K562 (cell line): ENCODE measurements at regions not wholly inside any gene's neighbourhood (a gene's known extent, or its start where the extent isn't known, plus 50 kb on each side); places are given as distances from the start of the nearest gene placed in this dataset.

Experiments used
- ATAC-seq: fragments of 200-7000 bp; cut with Tn5 transposase; 3 replicates; pipeline ENCODE4 v1.9.1; 2020; ENCODE audit warnings: moderate library complexity
- BruUV-seq: library from RNA; stranded (reverse); fragments of 400-500 nt; replicated peaks from 2 replicates; lab custom pipeline; 2021; lab: Mats Ljungman, UMichigan
- CTCF ChIA-PET: fragments of 300-600 bp; formaldehyde crosslinking; extraction: SDS; loops from one replicate; lab custom pipeline; 2021; ENCODE audit warnings: low intra/inter-chr PET ratio; lab: Yijun Ruan, JAX
- POLR2A ChIA-PET: fragments of 300-600, 350-650 bp; sonication (Branson Sonifier 250); formaldehyde crosslinking; extraction: SDS; loops from one replicate; lab custom pipeline; 2021; ENCODE audit warnings: antibody characterized with exemption, inconsistent platforms; lab: Yijun Ruan, JAX
- DNase-seq, 4 experiments: peaks; one replicate each; pipeline versions ENCODE4 v3.0.0 to v3.0.0-alpha.2; 2011 to 2018; ENCODE audit warnings: low spot score in 3 of 4, mixed read lengths in 3 of 4; ENCODE audit errors: extremely low read depth in 1 of 4
- FAIRE-seq: peaks from 2 replicates; lab custom pipeline; 2011; peaks lifted over from hg19 to GRCh38; lab: Jason Lieb, UNC
- H2AFZ ChIP-seq: 2 replicates; pipeline ENCODE4 v1.6.0; 2011; ENCODE audit warnings: low read depth, low read length, control low read depth, inconsistent platforms
- H3K27ac ChIP-seq: fragments of 200-600 bp; 3 replicates; pipeline ENCODE4 v1.8.0; 2011; ENCODE audit warnings: low read depth, mild to moderate bottlenecking, control low read depth, inconsistent platforms, low read length, moderate library complexity, mixed read lengths; ENCODE audit errors: extremely low read depth
- H3K27me3 ChIP-seq, 2 experiments: fragments of 300-600 bp in 1 of 2; 2 replicates in 1 of 2; 3 replicates in 1 of 2; pipeline versions ENCODE4 v1.6.0 to v1.8.0; 2011; ENCODE audit warnings: inconsistent platforms in 2 of 2, low read length in 2 of 2, mild to moderate bottlenecking in 1 of 2, mixed read lengths in 1 of 2, moderate library complexity in 1 of 2; ENCODE audit not compliant: control insufficient read depth in 2 of 2, insufficient read depth in 2 of 2
- H3K36me3 ChIP-seq: fragments of 300-600 bp; 3 replicates; pipeline ENCODE4 v1.8.0; 2011; ENCODE audit warnings: mild to moderate bottlenecking, low read length, inconsistent platforms; ENCODE audit not compliant: control insufficient read depth, insufficient read depth
- H3K4me1 ChIP-seq, 2 experiments: fragments of 200-600 bp in 1 of 2; replicated peaks in 1 of 2; 2 replicates in 1 of 2; 3 replicates in 1 of 2; pipeline versions ENCODE4 v1.5.1 to v1.8.0; 2011; ENCODE audit warnings: inconsistent platforms in 2 of 2, low read length in 2 of 2, mild to moderate bottlenecking in 1 of 2, mixed read lengths in 1 of 2, moderate library complexity in 1 of 2; ENCODE audit not compliant: control insufficient read depth in 2 of 2, insufficient read depth in 2 of 2
- H3K4me2 ChIP-seq: 2 replicates; pipeline ENCODE4 v1.6.1; 2011; ENCODE audit warnings: low read length, control low read depth, inconsistent platforms, mixed read lengths; ENCODE audit not compliant: insufficient read depth
- H3K4me3 ChIP-seq: fragments of 200-600 bp; sonication (generic), shearing (Covaris generic); 2 replicates; pipeline ENCODE4 v1.5.1; 2016; ENCODE audit warnings: control low read depth, inconsistent platforms
- H3K79me2 ChIP-seq: fragments of 200-600 bp; 3 replicates; pipeline ENCODE4 v1.8.0; 2011; ENCODE audit warnings: low read length, inconsistent platforms; ENCODE audit not compliant: control insufficient read depth, insufficient read depth
- H3K9ac ChIP-seq, 2 experiments: 2 replicates each; pipeline versions ENCODE4 v1.6.0 to v1.6.1; 2011; ENCODE audit warnings: low read depth in 2 of 2, low read length in 2 of 2, control low read depth in 1 of 2, inconsistent platforms in 1 of 2, mild to moderate bottlenecking in 1 of 2, mixed read lengths in 1 of 2; ENCODE audit not compliant: insufficient read depth in 1 of 2
- H3K9me1 ChIP-seq: one replicate; pipeline ENCODE4 v1.6.0; 2011; ENCODE audit warnings: inconsistent platforms, mild to moderate bottlenecking, low read length, moderate library complexity; ENCODE audit not compliant: control insufficient read depth, insufficient read depth
- H3K9me3 ChIP-seq: replicated peaks from 2 replicates; pipeline ENCODE4 v1.5.1; 2011; ENCODE audit warnings: low read depth, low read length, inconsistent platforms; ENCODE audit not compliant: control insufficient read depth, insufficient read depth
- H4K20me1 ChIP-seq: replicated peaks from 2 replicates; pipeline ENCODE4 v1.6.1; 2011; ENCODE audit warnings: low read length, inconsistent platforms, mixed read lengths; ENCODE audit not compliant: control insufficient read depth, insufficient read depth
- CBFA2T2 ChIP-seq: fragments of 450-650 bp; conservative IDR thresholded peaks from 2 replicates; pipeline ENCODE4 v1.6.1; 2017; ENCODE audit warnings: mild to moderate bottlenecking
- HMG20B ChIP-seq: fragments of 250-450 bp; sonication (Bioruptor Pico); IDR thresholded peaks from 2 replicates; pipeline ENCODE4 v1.5.0; 2021; ENCODE audit warnings: mild to moderate bottlenecking
- MAFF ChIP-seq: IDR thresholded peaks from 2 replicates; pipeline ENCODE4 v1.6.1; 2012; ENCODE audit warnings: low read length, improper control_type of control experiment
- RFX7 ChIP-seq: fragments of 250-450 bp; sonication (Bioruptor Pico); IDR thresholded peaks from 2 replicates; pipeline ENCODE4 v1.5.1; 2021; ENCODE audit warnings: mild to moderate bottlenecking
- TOE1 ChIP-seq, 2 experiments: fragments of 450-650 bp in 1 of 2; sonication (generic) in 1 of 2; formaldehyde crosslinking in 1 of 2; IDR thresholded peaks; 2 replicates each; pipeline versions ENCODE4 v1.7.1 to v1.8.0; 2016 to 2022; ENCODE audit warnings: borderline replicate concordance in 2 of 2, mild to moderate bottlenecking in 2 of 2, antibody characterized with exemption in 1 of 2, inconsistent platforms in 1 of 2, low read depth in 1 of 2, missing genetic modification reagents in 1 of 2, moderate library complexity in 1 of 2
- ZNF274 ChIP-seq: IDR thresholded peaks from 2 replicates; pipeline ENCODE4 v1.6.1; 2011; ENCODE audit warnings: low read depth, mild to moderate bottlenecking, low read length, moderate library complexity, borderline replicate concordance
- WGBS: fragments of 100-300 bp; shearing (Covaris generic); methylation state at CpG from one replicate; pipeline ENCODE4 v1.1.6; 2016; ENCODE audit warnings: low coverage, mixed read lengths; ENCODE audit not compliant: insufficient coverage; ENCODE audit errors: missing lambda C conversion rate; 5-methylcytosine and 5-hydroxymethylcytosine counted together
- in situ Hi-C: fragments of 300-500 bp; cut with MboI; formaldehyde crosslinking; loops from 4 replicates; pipeline ENCODE4 v1.15.0; 2018; ENCODE audit warnings: inconsistent platforms, mixed read lengths
- intact Hi-C: fragments of 100-400 bp; cut with micrococcal nuclease; formaldehyde crosslinking; loops from 2 replicates; pipeline ENCODE4 v1.14.2; 2022

DNA sequence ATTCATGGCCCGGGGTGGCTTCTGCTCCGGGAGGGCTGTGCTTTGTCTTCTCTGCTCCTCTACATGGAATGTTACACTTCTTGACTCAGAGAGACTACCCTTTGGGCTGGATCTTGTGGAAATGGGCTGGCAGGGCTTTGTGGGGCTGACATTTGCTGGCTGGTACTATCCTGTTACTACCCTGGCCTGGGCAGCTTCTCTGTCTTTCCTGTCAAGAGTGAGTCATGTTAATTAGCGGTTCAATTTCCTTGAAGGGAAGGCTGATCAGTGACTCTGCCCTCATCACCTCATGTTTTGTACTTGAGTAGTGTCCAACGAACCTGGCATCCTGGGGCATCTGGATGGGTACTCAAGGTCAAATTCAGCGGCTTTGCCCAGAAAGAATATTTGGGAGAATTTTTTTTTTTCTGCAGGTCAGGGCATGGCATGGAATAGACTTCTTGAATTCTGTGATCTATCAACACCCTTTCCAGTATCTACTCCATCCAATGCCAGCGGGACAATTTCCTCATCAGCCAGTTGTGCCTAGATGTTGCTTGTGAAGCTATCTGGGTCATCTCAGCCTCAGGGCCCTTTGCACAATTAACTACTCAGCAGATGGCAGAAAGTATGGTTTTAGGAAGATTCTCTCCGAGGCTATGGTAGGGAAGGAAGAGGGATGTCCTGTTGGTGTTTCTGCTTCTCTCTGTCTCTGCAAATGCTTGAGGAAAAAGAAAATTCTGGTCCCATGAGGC lies 140.5 kb upstream of the PLET1 start:
- no peak for FAIRE-seq

DNA sequence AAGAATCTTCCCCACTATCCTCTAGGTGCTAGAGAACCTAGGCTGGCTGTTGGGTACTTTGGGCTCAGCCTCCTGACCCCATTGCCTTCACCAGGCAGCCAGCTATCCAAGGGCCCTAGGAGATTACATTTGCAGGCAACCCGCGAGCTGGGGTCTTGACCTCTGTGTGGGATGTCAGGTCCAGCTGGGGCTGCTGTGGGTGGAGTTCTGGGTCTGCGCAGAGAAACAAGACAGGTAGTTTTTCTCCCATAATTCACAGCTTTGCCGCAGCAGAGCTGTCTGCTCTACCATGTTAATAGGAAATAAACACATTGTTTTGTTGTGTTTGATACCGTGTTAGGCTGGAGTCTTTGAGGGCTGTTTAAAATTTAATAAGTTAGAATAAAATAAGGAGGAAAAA lies 142.8 kb upstream of the PLET1 start:
- Histone ChIP-seq H3K9me1 (no peaks in the 10 kb centered on the region), H3K36me3 (no peaks in the 10 kb centered on the region), H3K79me2 (no peaks in the 10 kb centered on the region), H4K20me1 (no peaks in the 10 kb centered on the region; the same call in 1 of the 2 replicates), H3K4me2 (no peak overlapping the region), H3K27ac (no peak overlapping the region), H3K9me3 (no peaks in the 10 kb centered on the region), H2AFZ (no peak overlapping the region), H3K9ac (no peak overlapping the region), H3K4me1 (no peaks in the 10 kb centered on the region), H3K27me3 (peaks cover 11 to 24% of the 10 kb centered on the region in 2 experiments), H3K4me3 (no peak overlapping the region)
- BruUV-seq: no TSS peak
- in situ Hi-C loops: no loop called here
- intact Hi-C loops: no loop called here
- no peak for ATAC-seq
- POLR2A ChIA-PET: no interaction called here
- TF ChIP-seq HMG20B (CRISPR knock-in tag): no peak
- FAIRE-seq: no peak
- no peak for DNase-seq
- WGBS: 4% methylated on average over 5 of the region's 5 CpGs
- CTCF ChIA-PET: no interaction called here

More for the DNA sequence above, 140.5 kb upstream of the PLET1 start:
- BruUV-seq: no TSS peak
- Histone ChIP-seq H3K9ac (no peak overlapping the region), H3K4me2 (no peak overlapping the region), H3K79me2 (no peaks in the 10 kb centered on the region), H3K9me3 (no peaks in the 10 kb centered on the region), H4K20me1 (no peaks in the 10 kb centered on the region; the same call in 1 of the 2 replicates), H3K27ac (no peak overlapping the region), H3K27me3 (peaks cover 7 to 21% of the 10 kb centered on the region in 2 experiments; a peak in 4 of 5 replicates), H3K36me3 (no peaks in the 10 kb centered on the region), H3K4me3 (no peak overlapping the region), H2AFZ (no peak overlapping the region), H3K9me1 (no peaks in the 10 kb centered on the region), H3K4me1 (no peaks in the 10 kb centered on the region)
- intact Hi-C loops (no loop called here), in situ Hi-C loops (no loop called here)
- ChIA-PET CTCF (no interaction called here), POLR2A (no interaction called here)
- no peak for TF ChIP-seq TOE1 (IDR thresholded peaks at IDR 0.05; ENCODE audit: borderline replicate concordance)
- no peak for TF ChIP-seq TOE1 (CRISPR knock-in tag; IDR thresholded peaks at IDR 0.05; ENCODE audit: borderline replicate concordance, low read depth)
- no peak for TF ChIP-seq MAFF
- no peak for TF ChIP-seq ZNF274
- TF ChIP-seq RFX7: no peak
- TF ChIP-seq CBFA2T2: no peak
- no peak for ATAC-seq
- DNase-seq: no peak
- WGBS: under 1% methylated on average over 7 of the region's 7 CpGs
